ENCODE measurements at regions not wholly inside any gene's neighbourhood (a gene's known extent, or its start where the extent isn't known, plus 50 kb on each side); places are given as distances from the start of the nearest gene placed in this dataset.

DNA sequence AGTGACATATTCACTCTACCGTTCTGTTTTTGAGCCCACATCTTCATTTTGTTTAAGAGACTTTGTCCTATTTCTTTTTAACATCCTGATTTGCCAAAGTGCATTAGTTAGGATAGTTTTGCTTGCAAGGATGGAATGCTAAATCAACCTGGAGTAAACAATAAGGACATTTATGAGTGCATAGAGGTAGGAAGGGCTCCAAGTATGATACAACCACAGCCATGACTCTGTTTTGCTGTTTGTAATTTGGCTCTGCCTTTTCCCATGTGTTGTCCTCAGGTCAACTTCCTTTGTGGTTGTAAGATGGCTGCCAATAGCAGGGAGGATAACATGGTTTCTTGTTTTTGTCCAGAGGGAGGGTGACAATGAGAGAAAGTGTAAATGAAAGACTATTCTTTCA, 66.4 kb upstream of the GOLIM4 start:
- Histone ChIP-seq H3K4me3 (replicated peaks; ENCODE audit: insufficient read depth, low read length) (no peak overlapping the region), H3K27ac (replicated peaks) (no peak overlapping the region), H3K27me3 (ENCODE audit: insufficient read depth, poor library complexity, severe bottlenecking) (no peaks in the 10 kb centered on the region)
- DNase-seq (ENCODE audit: low read depth in 1 of 2, low spot score in 1 of 2) = no peak
- TF ChIP-seq REST (IDR thresholded peaks at IDR 0.05; ENCODE audit: insufficient replicate concordance, low read depth) = no peak
- no peak for TF ChIP-seq SPI1 (IDR thresholded peaks at IDR 0.05; ENCODE audit: borderline replicate concordance, low read depth)
- no peak for TF ChIP-seq POLR2AphosphoS5 (IDR thresholded peaks at IDR 0.05; ENCODE audit: low read depth)
- TF ChIP-seq, protein P1, sequence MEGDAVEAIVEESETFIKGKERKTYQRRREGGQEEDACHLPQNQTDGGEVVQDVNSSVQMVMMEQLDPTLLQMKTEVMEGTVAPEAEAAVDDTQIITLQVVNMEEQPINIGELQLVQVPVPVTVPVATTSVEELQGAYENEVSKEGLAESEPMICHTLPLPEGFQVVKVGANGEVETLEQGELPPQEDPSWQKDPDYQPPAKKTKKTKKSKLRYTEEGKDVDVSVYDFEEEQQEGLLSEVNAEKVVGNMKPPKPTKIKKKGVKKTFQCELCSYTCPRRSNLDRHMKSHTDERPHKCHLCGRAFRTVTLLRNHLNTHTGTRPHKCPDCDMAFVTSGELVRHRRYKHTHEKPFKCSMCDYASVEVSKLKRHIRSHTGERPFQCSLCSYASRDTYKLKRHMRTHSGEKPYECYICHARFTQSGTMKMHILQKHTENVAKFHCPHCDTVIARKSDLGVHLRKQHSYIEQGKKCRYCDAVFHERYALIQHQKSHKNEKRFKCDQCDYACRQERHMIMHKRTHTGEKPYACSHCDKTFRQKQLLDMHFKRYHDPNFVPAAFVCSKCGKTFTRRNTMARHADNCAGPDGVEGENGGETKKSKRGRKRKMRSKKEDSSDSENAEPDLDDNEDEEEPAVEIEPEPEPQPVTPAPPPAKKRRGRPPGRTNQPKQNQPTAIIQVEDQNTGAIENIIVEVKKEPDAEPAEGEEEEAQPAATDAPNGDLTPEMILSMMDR (IDR thresholded peaks at IDR 0.05; ENCODE audit: insufficient read depth, low read length) = no peak
- TF ChIP-seq GABPA (IDR thresholded peaks at IDR 0.05; ENCODE audit: low read depth) = no peak

GRCh38 chr3:168161696-168162095, 66.0 kb upstream of the GOLIM4 start:
- H3K27ac ChIP-seq (replicated peaks) = no peak overlapping the region
- TF ChIP-seq GABPA (IDR thresholded peaks at IDR 0.05; ENCODE audit: low read depth) (no peak), POLR2AphosphoS5 (IDR thresholded peaks at IDR 0.05; ENCODE audit: low read depth) (no peak), SPI1 (IDR thresholded peaks at IDR 0.05; ENCODE audit: borderline replicate concordance, low read depth) (no peak), REST (IDR thresholded peaks at IDR 0.05; ENCODE audit: insufficient replicate concordance, low read depth) (no peak)
- TF ChIP-seq, protein P1 (IDR thresholded peaks at IDR 0.05; ENCODE audit: insufficient read depth, low read length) = no peak
- DNase-seq (ENCODE audit: low read depth in 1 of 2, low spot score in 1 of 2) = no peak
- H3K4me3 ChIP-seq (replicated peaks; ENCODE audit: insufficient read depth, low read length) = no peak overlapping the region
- no peaks in the 10 kb centered on the region for H3K27me3 ChIP-seq (ENCODE audit: insufficient read depth, poor library complexity, severe bottlenecking)

GRCh38 chr3:168157903-168158302, 62.2 kb upstream of the GOLIM4 start:
- H3K27me3 ChIP-seq (ENCODE audit: insufficient read depth, poor library complexity, severe bottlenecking) = no peaks in the 10 kb centered on the region
- TF ChIP-seq, protein P1 (IDR thresholded peaks at IDR 0.05; ENCODE audit: insufficient read depth, low read length) = no peak
- TF ChIP-seq REST (IDR thresholded peaks at IDR 0.05; ENCODE audit: insufficient replicate concordance, low read depth) (no peak), GABPA (IDR thresholded peaks at IDR 0.05; ENCODE audit: low read depth) (no peak), POLR2AphosphoS5 (IDR thresholded peaks at IDR 0.05; ENCODE audit: low read depth) (no peak), SPI1 (IDR thresholded peaks at IDR 0.05; ENCODE audit: borderline replicate concordance, low read depth) (no peak)
- DNase-seq (ENCODE audit: low read depth in 1 of 2, low spot score in 1 of 2) = no peak
- no peak overlapping the region for H3K4me3 ChIP-seq (replicated peaks; ENCODE audit: insufficient read depth, low read length)
- H3K27ac ChIP-seq (replicated peaks) = peak overlapping the region; percentile 70

All from HL-60 (cell line).